ENCODE measurements at regions not wholly inside any gene's neighbourhood (a gene's known extent, or its start where the extent isn't known, plus 50 kb on each side); places are given as distances from the start of the nearest gene placed in this dataset.
"Not testable (repeated sequence)": the region's sequence is repeated elsewhere in the genome, so short reads cannot be mapped to it uniquely, and the experiment has no call there.

DNA sequence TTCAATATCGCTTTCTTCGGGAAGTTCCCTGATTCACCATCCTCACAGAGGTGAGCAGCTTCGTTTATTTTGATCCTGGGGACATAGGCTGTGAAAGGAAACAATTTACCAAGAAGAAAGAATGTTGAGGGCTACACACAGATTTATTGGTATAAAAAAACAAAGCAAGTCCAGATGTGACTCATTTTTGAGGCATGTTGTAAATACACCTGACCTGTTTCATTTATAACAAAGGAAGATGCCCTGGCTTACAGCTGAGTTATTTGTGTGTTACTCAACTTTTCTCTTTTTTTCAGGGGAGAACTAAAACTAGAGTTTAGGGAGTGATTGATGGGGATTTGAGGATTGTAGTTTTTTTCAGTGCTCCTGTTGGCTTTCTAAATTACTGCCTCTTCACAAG lies 489.5 kb downstream of the CBLN4 start:
- FAIRE-seq, result no peak

DNA sequence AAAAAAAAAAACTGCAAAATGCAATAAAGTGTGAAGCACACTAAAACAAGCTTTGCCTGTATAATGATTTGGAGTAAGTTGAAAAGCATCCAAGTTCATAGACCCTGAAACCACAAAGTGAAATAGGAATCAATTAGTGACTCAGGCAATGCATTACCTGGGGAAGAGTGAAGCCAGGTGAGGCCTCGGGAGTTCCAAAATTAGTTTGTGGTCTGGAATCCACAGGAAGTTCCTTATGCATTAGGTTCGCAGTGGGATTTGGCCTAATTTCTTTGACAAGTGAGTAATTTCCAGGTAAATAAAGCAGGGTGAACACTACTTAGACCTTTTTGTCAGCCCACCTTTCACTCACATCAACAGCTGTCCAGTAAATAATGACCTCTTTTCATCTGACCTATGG lies 490.8 kb downstream of the CBLN4 start:
- no peak for FAIRE-seq

GRCh38 chr20:55513954-55514353 lies 491.4 kb downstream of the CBLN4 start:
- FAIRE-seq, result no peak

- FAIRE-seq, result no peak
Observed at GRCh38 chr20:55500130-55500529, 505.2 kb downstream of the CBLN4 start.

DNA sequence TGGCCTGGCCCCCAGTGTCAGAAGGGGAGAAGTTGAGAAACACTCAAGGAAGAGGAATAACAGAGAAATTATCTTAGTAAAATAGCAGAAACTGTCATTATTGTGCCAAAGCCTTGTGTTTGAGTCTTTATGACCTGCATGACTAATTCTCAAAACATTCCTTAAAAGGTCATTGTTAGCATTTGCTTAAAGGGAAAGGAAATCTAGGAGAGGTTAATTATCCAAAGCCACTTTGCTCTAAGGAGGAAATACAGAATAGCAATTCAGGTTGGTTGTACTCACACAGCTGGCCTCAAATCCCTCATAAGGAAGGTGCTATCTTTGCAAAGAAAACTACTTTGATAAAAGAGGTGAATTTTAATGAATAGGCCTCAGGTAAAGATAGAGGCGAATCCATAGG lies 516.7 kb downstream of the CBLN4 start:
- no peak for FAIRE-seq

GRCh38 chr20:55478724-55479450 lies 526.4 kb downstream of the CBLN4 start:
- FAIRE-seq, result no peak

- no peak for FAIRE-seq
Observed at GRCh38 chr20:55472704-55473103, 532.6 kb downstream of the CBLN4 start.

- no peak for FAIRE-seq
Observed at GRCh38 chr20:55471052-55472006, 534.0 kb downstream of the CBLN4 start.

- no peak for FAIRE-seq
Observed at GRCh38 chr20:55469074-55469473, 536.2 kb downstream of the CBLN4 start.

GRCh38 chr20:55461519-55461918 lies 543.8 kb downstream of the CBLN4 start:
- FAIRE-seq, result no peak

DNA sequence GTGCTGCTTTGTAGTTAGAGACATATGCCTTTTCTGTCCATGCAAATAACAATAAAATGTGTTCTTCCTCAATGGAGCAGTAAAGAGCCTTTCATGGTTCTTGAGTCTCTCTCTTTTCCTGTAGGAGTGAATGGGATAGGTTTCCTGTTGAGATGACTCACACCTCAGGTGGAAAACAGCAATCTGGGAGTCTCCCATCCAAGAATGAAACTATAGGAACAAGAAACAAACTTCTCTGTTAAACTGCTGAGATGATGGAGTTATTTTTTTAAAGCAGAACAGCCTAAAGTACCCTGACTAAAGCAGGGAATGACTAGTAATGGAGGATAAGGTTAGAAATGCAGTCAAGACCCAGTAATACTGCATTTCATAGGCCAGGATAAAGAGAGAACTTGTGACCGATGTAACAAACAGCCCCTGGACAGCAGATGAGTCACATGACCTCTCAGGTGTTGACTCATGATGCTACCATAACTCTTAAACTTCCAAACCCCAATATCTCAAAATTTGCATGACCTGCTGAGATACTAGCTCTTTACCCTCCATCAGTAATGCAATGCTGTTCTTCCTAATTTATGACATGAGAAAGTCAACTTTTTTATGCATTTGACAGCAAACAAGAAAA lies 548.9 kb downstream of the CBLN4 start:
- FAIRE-seq, result no peak

DNA sequence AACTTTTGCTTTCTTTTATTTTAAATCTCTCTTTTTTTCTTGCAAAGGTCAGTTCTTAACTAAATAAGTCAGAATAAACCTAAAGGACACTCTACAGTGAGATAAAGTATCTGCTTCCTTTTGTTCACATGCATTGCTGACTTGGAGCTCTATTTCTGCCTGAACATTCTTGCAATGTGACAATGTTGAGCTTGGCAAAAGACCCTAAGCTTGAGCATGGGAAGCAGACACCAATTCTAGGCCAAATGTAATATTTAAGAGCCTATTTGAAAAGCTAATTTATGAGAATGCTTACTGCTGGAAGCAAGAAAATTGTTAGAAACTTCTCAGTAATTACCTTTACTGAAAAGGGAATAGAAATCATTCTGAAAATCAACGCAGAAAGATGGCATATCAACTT lies 556.2 kb downstream of the CBLN4 start:
- no peak for FAIRE-seq

DNA sequence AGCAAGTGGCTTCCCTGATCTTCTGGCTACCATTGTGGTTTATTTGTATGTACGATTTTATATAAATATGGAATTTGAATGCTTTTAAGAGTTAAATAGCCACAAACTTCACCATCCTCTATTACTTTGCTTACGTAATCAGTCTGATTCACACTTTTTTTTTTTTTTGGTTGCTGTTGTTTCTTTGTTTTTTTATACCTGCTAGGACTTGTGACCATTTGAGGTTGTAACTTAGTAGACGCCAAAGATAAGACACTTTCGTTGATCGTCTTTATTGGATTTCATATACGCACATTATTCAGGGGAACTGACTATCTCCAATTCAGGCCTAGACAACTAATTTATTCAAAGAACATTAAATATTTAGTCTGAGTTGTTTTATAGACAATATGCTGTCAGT lies 559.0 kb downstream of the CBLN4 start:
- no peak for FAIRE-seq

DNA sequence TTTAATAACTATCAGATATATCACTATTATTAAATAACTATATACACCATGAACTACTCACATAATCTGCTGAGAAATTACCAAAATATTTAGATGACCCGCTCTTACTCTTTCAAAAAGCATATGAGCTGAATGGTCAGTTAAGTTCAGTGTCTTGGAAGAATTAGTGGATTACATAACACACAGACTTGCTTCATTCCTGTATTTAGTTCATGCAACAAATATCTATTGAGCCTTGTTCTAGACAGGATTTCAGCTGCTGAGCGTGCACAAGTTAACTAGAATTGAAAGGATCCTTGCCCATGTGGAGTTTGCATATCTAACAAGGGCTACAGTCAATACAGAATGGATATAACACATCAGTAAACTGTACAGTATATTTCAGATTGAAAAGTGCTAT lies 566.2 kb downstream of the CBLN4 start:
- no peak for FAIRE-seq

GRCh38 chr20:55437798-55438415 lies 567.4 kb downstream of the CBLN4 start:
- no peak for FAIRE-seq

DNA sequence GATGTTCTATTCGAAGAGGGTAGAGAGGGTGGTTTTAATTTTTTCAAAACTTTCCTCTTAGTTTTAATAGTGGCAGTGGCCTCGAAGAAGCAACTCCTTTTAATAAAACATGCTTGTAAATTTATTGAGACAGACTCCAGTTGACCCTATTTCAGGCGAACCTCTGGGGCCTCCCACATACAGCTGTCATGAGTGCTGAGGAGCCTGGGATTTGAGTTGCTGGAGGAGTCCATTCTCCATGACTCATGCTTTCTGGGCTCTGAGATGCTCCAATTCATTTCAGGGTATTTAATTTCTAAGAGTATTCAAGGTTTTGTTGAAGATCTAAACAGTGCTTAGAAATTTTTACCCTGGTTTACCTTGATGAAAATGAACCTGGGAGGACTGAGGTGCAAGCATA lies 580.4 kb downstream of the CBLN4 start:
- no peak for FAIRE-seq

DNA sequence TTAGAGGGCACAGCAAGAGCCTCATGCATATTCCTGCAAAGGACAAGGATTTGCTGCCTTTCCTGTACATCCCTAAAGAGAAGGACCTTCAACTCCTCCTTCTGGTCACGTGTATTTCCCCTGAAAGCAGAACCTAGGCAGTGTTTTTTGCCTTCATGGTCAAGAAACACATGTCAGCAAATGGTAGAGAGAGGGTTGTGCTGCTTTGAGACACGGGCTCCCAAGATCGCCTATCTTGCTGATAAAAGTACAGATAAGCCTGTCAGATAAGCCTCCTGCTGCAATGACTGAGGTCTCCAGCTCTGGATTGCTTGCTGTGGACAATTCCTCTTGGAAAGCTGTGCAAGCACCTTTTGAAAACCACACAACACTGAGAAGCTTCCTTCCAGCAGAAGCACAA lies 580.8 kb downstream of the CBLN4 start:
- FAIRE-seq, result no peak

DNA sequence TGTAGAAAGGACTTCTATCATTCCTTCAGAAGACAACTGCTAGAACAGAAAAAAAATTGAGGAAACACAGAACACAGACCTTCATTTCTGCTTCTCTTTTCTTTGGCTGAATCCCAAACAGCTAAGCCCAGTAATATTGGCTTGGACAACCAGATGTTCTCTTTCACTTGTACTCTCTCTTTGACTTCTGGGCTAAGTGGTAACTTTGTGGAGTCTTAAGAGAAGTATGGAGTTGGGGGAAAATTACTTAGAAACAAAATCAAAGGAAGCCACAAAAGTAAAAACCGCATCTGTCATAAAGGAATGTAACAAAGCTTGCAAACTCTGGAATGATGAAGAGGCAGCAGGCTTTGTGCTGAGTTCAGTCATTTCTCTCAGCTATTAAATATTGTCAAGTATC lies 587.5 kb downstream of the CBLN4 start:
- no peak for FAIRE-seq

GRCh38 chr20:55415567-55416142 lies 589.7 kb downstream of the CBLN4 start:
- FAIRE-seq, result no peak

GRCh38 chr20:55412508-55412907 lies 592.8 kb downstream of the CBLN4 start:
- FAIRE-seq, result not testable (repeated sequence)

DNA sequence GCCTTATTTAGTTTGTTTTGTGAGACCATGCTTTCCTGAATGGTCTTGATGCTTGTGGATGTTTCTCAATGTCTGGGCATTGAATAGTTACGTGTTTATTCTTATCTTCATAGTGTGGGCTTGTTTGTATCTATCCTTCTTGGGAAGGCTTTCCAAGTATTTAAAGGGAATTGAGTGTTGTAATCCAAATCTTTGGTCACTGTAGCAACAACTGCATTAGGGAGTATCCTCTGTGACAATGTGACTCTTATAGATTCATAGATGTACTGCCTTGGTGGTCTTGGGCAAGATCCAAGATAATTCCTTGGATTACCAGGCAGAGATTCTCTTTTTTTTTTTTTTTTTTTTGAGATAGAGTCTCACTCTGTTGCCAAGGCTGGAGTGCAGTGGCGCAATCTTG lies 598.4 kb downstream of the CBLN4 start:
- FAIRE-seq, result no peak

GRCh38 chr20:55394592-55394991 lies 610.7 kb downstream of the CBLN4 start:
- FAIRE-seq, result no peak

DNA sequence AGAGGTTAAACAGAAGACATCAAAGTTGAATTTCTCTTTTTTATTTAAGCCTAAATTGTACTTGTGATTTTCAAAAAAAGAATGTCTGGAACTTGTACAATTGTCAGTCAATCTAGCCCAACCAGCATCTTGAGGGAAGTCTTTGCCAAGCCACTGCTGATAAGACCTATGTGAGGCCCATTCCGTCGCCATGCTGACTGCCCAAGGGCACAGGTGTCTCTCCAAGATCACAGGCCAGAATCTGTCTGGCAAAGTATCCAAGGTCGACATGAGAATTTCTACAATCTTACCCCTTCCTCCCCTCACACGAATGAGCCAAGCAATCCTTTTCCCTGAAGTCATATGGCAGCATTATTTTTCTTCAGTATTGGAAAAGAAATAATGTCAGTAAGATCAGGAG lies 614.5 kb downstream of the CBLN4 start:
- no peak for FAIRE-seq
